HepG2 (cell line): ENCODE measurements at regions not wholly inside any gene's neighbourhood (a gene's known extent, or its start where the extent isn't known, plus 50 kb on each side); places are given as distances from the start of the nearest gene placed in this dataset.

Experiments
- ATAC-seq: fragments of 200-7000 bp; cut with Tn5 transposase; 3 replicates; pipeline ENCODE4 v1.9.1; 2020; ENCODE audit warnings: mild to moderate bottlenecking, moderate library complexity
- BruUV-seq: library from RNA; stranded (reverse); fragments of 400-500 nt; replicated peaks from 2 replicates; lab custom pipeline; 2021; lab: Mats Ljungman, UMichigan
- CTCF ChIA-PET: fragments of 300-600 bp; formaldehyde crosslinking; extraction: SDS; loops from one replicate; lab custom pipeline; 2021; ENCODE audit warnings: low total read pairs, inconsistent platforms, low intra/inter-chr PET ratio; lab: Yijun Ruan, JAX
- POLR2A ChIA-PET: fragments of 350-600 bp; sonication (Branson Sonifier 250); formaldehyde crosslinking; loops from one replicate; lab custom pipeline; 2020; ENCODE audit warnings: antibody characterized with exemption, inconsistent platforms; lab: Yijun Ruan, JAX
- DNase-seq: peaks from one replicate; pipeline ENCODE4 v3.0.0-alpha.2; 2015; ENCODE audit warnings: low spot score
- FAIRE-seq: peaks from 3 replicates; lab custom pipeline; 2011; peaks lifted over from hg19 to GRCh38; lab: Jason Lieb, UNC
- H2AFZ ChIP-seq: one replicate; pipeline ENCODE4 v1.6.1; 2011; ENCODE audit warnings: low read length, inconsistent platforms
- H3K27ac ChIP-seq: fragments of 300-600 bp; 3 replicates; pipeline ENCODE4 v1.8.0; 2011; ENCODE audit warnings: mixed run types, mild to moderate bottlenecking, mixed read lengths, low read length, inconsistent platforms; ENCODE audit not compliant: insufficient read depth; ENCODE audit errors: extremely low read length
- H3K27me3 ChIP-seq, 2 experiments: fragments of 200-600 bp in 1 of 2; 2 replicates in 1 of 2; 3 replicates in 1 of 2; pipeline versions ENCODE4 v1.6.0 to v1.8.0; 2011; ENCODE audit warnings: low read length in 2 of 2, mild to moderate bottlenecking in 2 of 2, moderate library complexity in 2 of 2, inconsistent platforms in 1 of 2; ENCODE audit not compliant: insufficient read depth in 2 of 2, control insufficient read depth in 1 of 2
- H3K36me3 ChIP-seq, 2 experiments: fragments of 200-600 bp in 1 of 2; replicated peaks in 1 of 2; 2 replicates in 1 of 2; 3 replicates in 1 of 2; pipeline versions ENCODE4 v1.5.1 to v1.8.0; 2011; ENCODE audit warnings: low read length in 2 of 2, inconsistent platforms in 1 of 2; ENCODE audit not compliant: insufficient read depth in 2 of 2, control insufficient read depth in 1 of 2
- H3K4me1 ChIP-seq: 2 replicates; pipeline ENCODE4 v1.5.1; 2012; ENCODE audit warnings: low read length, inconsistent platforms; ENCODE audit not compliant: insufficient read depth
- H3K4me2 ChIP-seq: 2 replicates; pipeline ENCODE4 v1.6.0; 2011; ENCODE audit warnings: low read depth, low read length, inconsistent platforms
- H3K4me3 ChIP-seq, 3 experiments: fragments of 200-600 bp in 1 of 3; sonication (generic), shearing (Covaris generic) in 1 of 3; replicated peaks in 1 of 3; 2 replicates each; pipeline ENCODE4 v1.5.1; 2011 to 2016; ENCODE audit warnings: low read length in 3 of 3, inconsistent platforms in 2 of 3, low read depth in 2 of 3, mild to moderate bottlenecking in 2 of 3, control low read depth in 1 of 3, mixed read lengths in 1 of 3; ENCODE audit not compliant: insufficient read depth in 1 of 3
- H3K79me2 ChIP-seq: one replicate; pipeline ENCODE4 v1.6.1; 2011; ENCODE audit warnings: low read length, inconsistent platforms; ENCODE audit not compliant: insufficient read depth
- H3K9ac ChIP-seq: 2 replicates; pipeline ENCODE4 v1.6.0; 2011; ENCODE audit warnings: mild to moderate bottlenecking, low read depth, low read length, inconsistent platforms; ENCODE audit not compliant: insufficient read depth
- H3K9me3 ChIP-seq: 2 replicates; pipeline ENCODE4 v1.5.1; 2012; ENCODE audit warnings: mild to moderate bottlenecking, low read length
- H4K20me1 ChIP-seq: 2 replicates; pipeline ENCODE4 v1.6.0; 2011; ENCODE audit warnings: inconsistent platforms, mild to moderate bottlenecking, low read length, moderate library complexity; ENCODE audit not compliant: insufficient read depth
- GTF3A ChIP-seq: sonication (generic); formaldehyde crosslinking; conservative IDR thresholded peaks from 2 replicates; pipeline ENCODE4 v1.4.0; 2020; ENCODE audit warnings: mild to moderate bottlenecking, missing genetic modification reagents
- HOXD1 ChIP-seq: sonication (generic); formaldehyde crosslinking; IDR thresholded peaks from 2 replicates; pipeline ENCODE4 v1.5.0; 2020; ENCODE audit warnings: missing genetic modification reagents
- ZFP36L2 ChIP-seq: sonication (generic); formaldehyde crosslinking; IDR thresholded peaks from 2 replicates; pipeline ENCODE4 v1.4.0; 2020; ENCODE audit warnings: missing genetic modification reagents
- ZNF292 ChIP-seq: sonication (generic); formaldehyde crosslinking; IDR thresholded peaks from 2 replicates; pipeline ENCODE4 v1.8.1; 2022; ENCODE audit warnings: mild to moderate bottlenecking, low read depth, missing genetic modification reagents, borderline replicate concordance
- ZNF781 ChIP-seq: sonication (generic); formaldehyde crosslinking; IDR thresholded peaks from 2 replicates; pipeline ENCODE4 v1.5.1; 2020; ENCODE audit warnings: borderline replicate concordance, mild to moderate bottlenecking, missing genetic modification reagents; ENCODE audit errors: not compliant biosample characterization
- ZNF790 ChIP-seq: sonication (generic); formaldehyde crosslinking; IDR thresholded peaks from 2 replicates; pipeline ENCODE4 v1.8.0; 2022; ENCODE audit warnings: missing genetic modification reagents, mild to moderate bottlenecking, borderline replicate concordance
- WGBS: methylation state at CpG from one replicate; pipeline ENCODE4 v1.1.6; 2017; ENCODE audit warnings: low lambda C conversion rate; 5-methylcytosine and 5-hydroxymethylcytosine counted together
- in situ Hi-C: cut with HindIII; loops from 2 replicates; pipeline ENCODE4 v1.10.0; 2017; ENCODE audit warnings: low pct_unique_long_range_greater_than_20kb; ENCODE audit not compliant: extremely low pct_ligation_motif_present
- intact Hi-C: fragments of 100-400 bp; cut with micrococcal nuclease; formaldehyde crosslinking; loops from one replicate; pipeline ENCODE4 v1.10.0; 2022; ENCODE audit not compliant: unreplicated experiment
- TF ChIP-seq, protein P1 (sequence below): sonication (generic); formaldehyde crosslinking; IDR thresholded peaks from 2 replicates; pipeline ENCODE4 v1.5.1; 2020; ENCODE audit warnings: missing genetic modification reagents, mild to moderate bottlenecking, borderline replicate concordance
- TF ChIP-seq, protein P2 (sequence below): sonication (generic); formaldehyde crosslinking; IDR thresholded peaks from 2 replicates; pipeline ENCODE4 v1.9.0; 2022; ENCODE audit warnings: missing genetic modification reagents, mild to moderate bottlenecking, borderline replicate concordance
- TF ChIP-seq, protein P3 (sequence below): sonication (generic); formaldehyde crosslinking; IDR thresholded peaks from 2 replicates; pipeline ENCODE4 v1.5.1; 2020; ENCODE audit warnings: missing genetic modification reagents, mild to moderate bottlenecking, borderline replicate concordance

DNA sequence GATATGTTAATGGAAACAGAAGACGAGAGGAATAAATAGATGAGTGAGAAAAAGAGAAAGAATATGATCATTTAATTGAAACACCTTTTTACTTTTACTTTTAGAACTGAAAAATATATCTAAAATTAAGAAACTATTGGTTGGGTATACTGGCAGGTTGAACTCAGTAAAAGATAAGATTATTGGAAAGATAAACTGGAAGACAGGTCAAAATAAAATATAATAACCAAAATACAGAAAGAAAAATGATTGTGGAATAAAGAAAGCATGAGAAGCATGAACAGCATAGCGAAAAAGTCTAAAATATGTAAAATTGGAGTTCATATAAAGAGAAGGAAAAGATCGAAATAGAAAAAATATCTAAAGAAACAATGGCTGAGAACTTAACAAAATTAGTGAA lies 242.2 kb upstream of the MIR17HG start (continued):
- TF ChIP-seq, protein P1, sequence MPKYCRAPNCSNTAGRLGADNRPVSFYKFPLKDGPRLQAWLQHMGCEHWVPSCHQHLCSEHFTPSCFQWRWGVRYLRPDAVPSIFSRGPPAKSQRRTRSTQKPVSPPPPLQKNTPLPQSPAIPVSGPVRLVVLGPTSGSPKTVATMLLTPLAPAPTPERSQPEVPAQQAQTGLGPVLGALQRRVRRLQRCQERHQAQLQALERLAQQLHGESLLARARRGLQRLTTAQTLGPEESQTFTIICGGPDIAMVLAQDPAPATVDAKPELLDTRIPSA (CRISPR knock-in tag): no peak
- TF ChIP-seq, protein P2, sequence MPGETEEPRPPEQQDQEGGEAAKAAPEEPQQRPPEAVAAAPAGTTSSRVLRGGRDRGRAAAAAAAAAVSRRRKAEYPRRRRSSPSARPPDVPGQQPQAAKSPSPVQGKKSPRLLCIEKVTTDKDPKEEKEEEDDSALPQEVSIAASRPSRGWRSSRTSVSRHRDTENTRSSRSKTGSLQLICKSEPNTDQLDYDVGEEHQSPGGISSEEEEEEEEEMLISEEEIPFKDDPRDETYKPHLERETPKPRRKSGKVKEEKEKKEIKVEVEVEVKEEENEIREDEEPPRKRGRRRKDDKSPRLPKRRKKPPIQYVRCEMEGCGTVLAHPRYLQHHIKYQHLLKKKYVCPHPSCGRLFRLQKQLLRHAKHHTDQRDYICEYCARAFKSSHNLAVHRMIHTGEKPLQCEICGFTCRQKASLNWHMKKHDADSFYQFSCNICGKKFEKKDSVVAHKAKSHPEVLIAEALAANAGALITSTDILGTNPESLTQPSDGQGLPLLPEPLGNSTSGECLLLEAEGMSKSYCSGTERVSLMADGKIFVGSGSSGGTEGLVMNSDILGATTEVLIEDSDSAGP (CRISPR knock-in tag): no peak
- TF ChIP-seq GTF3A (CRISPR knock-in tag) (no peak), ZNF781 (CRISPR knock-in tag) (no peak), ZNF292 (CRISPR knock-in tag) (no peak)
- TF ChIP-seq, protein P3, sequence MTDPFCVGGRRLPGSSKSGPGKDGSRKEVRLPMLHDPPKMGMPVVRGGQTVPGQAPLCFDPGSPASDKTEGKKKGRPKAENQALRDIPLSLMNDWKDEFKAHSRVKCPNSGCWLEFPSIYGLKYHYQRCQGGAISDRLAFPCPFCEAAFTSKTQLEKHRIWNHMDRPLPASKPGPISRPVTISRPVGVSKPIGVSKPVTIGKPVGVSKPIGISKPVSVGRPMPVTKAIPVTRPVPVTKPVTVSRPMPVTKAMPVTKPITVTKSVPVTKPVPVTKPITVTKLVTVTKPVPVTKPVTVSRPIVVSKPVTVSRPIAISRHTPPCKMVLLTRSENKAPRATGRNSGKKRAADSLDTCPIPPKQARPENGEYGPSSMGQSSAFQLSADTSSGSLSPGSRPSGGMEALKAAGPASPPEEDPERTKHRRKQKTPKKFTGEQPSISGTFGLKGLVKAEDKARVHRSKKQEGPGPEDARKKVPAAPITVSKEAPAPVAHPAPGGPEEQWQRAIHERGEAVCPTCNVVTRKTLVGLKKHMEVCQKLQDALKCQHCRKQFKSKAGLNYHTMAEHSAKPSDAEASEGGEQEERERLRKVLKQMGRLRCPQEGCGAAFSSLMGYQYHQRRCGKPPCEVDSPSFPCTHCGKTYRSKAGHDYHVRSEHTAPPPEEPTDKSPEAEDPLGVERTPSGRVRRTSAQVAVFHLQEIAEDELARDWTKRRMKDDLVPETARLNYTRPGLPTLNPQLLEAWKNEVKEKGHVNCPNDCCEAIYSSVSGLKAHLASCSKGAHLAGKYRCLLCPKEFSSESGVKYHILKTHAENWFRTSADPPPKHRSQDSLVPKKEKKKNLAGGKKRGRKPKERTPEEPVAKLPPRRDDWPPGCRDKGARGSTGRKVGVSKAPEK (CRISPR knock-in tag): no peak

DNA sequence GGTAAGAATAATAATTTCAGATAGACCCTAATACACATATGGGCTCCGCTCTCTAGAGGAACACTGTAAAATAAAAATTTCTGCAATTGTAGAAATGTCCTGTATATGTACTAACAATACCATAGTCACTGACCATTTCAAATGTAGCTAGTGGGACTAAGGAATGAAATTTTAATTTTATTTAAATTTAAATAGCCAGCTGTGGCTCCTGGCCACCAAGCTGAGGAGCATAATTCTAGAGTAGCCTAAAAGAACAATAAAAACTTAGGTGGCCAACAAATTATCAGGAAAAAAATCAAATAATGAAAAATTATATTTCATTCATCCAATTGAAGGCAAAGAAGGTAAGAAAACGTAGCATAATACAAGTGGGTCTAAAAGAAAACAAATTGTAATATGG lies 240.9 kb upstream of the MIR17HG start:
- FAIRE-seq (no peak), ATAC-seq (no peak), DNase-seq (no peak)
- H3K27ac ChIP-seq: no peak overlapping the region
- no peaks in the 10 kb centered on the region for H4K20me1 ChIP-seq
- BruUV-seq: no TSS peak
- H2AFZ ChIP-seq: no peak overlapping the region
- H3K79me2 ChIP-seq: no peaks in the 10 kb centered on the region
- no peak overlapping the region for H3K4me3 ChIP-seq
- intact Hi-C loops (no loop called here), in situ Hi-C loops (no loop called here)
- H3K27me3 ChIP-seq: no peaks in the 10 kb centered on the region
- H3K9me3 ChIP-seq: no peaks in the 10 kb centered on the region
- ChIA-PET POLR2A (no interaction called here), CTCF (no interaction called here)
- no peak overlapping the region for H3K9ac ChIP-seq
- no peak for TF ChIP-seq ZNF790 (CRISPR knock-in tag)
- no peak for TF ChIP-seq ZFP36L2 (CRISPR knock-in tag)
- TF ChIP-seq HOXD1: no peak
- H3K36me3 ChIP-seq: no peaks in the 10 kb centered on the region
- no peak overlapping the region for H3K4me2 ChIP-seq
- WGBS: 27% methylated on average over 2 of the region's 2 CpGs
- peaks cover 1% of the 10 kb centered on the region; the same call in 1 of the 2 replicates for H3K4me1 ChIP-seq
